ENCODE measurements at regions not wholly inside any gene's neighbourhood (a gene's known extent, or its start where the extent isn't known, plus 50 kb on each side); places are given as distances from the start of the nearest gene placed in this dataset.

- H3K4me3 Mint-ChIP-seq, result no peak overlapping the region
- Histone ChIP-seq H3K27me3 (ENCODE audit: insufficient read depth, low read length) (no peaks in the 10 kb centered on the region), H3K27ac (ENCODE audit: insufficient read length, low read depth, low read length) (no peak overlapping the region), H3K79me2 (ENCODE audit: insufficient read depth, low read length) (no peaks in the 10 kb centered on the region), H3K79me1 (ENCODE audit: insufficient read depth, low read depth, low read length, poor library complexity, severe bottlenecking) (no peaks in the 10 kb centered on the region), H4K91ac (ENCODE audit: insufficient read length, low read depth, low read length) (no peak overlapping the region), H3K18ac (ENCODE audit: insufficient read length, low read depth, low read length) (no peak overlapping the region), H2BK20ac (ENCODE audit: low read depth, low read length, poor library complexity, severe bottlenecking) (no peak overlapping the region), H2BK15ac (ENCODE audit: low read depth, low read length) (no peak overlapping the region), H3K4ac (ENCODE audit: low read depth, low read length) (no peak overlapping the region), H2BK120ac (ENCODE audit: low read depth, low read length, poor library complexity, severe bottlenecking) (no peak overlapping the region), H3K56ac (ENCODE audit: insufficient read length, low read depth, low read length) (no peak overlapping the region), H4K20me1 (ENCODE audit: control insufficient read depth, insufficient read depth, insufficient read length) (no peaks in the 10 kb centered on the region), H4K8ac (replicated peaks; ENCODE audit: insufficient read length, low read depth, low read length) (no peak overlapping the region), H4K5ac (ENCODE audit: insufficient read length, low read depth, low read length) (no peak overlapping the region), H2AFZ (ENCODE audit: low read length) (no peak overlapping the region), H3K14ac (ENCODE audit: insufficient read depth, low read length) (no peak overlapping the region), H2BK12ac (ENCODE audit: insufficient read length, low read depth, low read length) (no peak overlapping the region), H3T11ph (ENCODE audit: low read length) (no peak overlapping the region), H2AK5ac (ENCODE audit: insufficient read length, low read length) (no peak overlapping the region), H3K9ac (ENCODE audit: extremely low read depth, insufficient read length, low read length) (no peak overlapping the region), H3K4me2 (ENCODE audit: insufficient read depth, insufficient read length, low read length) (no peak overlapping the region), H3K23me2 (ENCODE audit: insufficient read length, low read depth, low read length, poor library complexity, severe bottlenecking) (no peaks in the 10 kb centered on the region), H3K23ac (ENCODE audit: insufficient read length, low read depth, low read length) (no peak overlapping the region), H3K9me3 (ENCODE audit: control insufficient read depth, low read depth, low read length) (no peaks in the 10 kb centered on the region), H3K4me1 (ENCODE audit: insufficient read depth, low read length) (no peaks in the 10 kb centered on the region), H2BK5ac (ENCODE audit: insufficient read length, low read length) (no peak overlapping the region)
- H3K36me3 Mint-ChIP-seq (ENCODE audit: insufficient read depth in 1 of 3, low read depth in 3 of 3), result no peaks in the 10 kb centered on the region
- H3K9me3 Mint-ChIP-seq, result no peaks in the 10 kb centered on the region
- no peaks in the 10 kb centered on the region for H3K4me1 Mint-ChIP-seq
- DNase-seq, result no peak
- H3K27me3 Mint-ChIP-seq (ENCODE audit: low read depth), result no peaks in the 10 kb centered on the region
- TF ChIP-seq, protein P1, sequence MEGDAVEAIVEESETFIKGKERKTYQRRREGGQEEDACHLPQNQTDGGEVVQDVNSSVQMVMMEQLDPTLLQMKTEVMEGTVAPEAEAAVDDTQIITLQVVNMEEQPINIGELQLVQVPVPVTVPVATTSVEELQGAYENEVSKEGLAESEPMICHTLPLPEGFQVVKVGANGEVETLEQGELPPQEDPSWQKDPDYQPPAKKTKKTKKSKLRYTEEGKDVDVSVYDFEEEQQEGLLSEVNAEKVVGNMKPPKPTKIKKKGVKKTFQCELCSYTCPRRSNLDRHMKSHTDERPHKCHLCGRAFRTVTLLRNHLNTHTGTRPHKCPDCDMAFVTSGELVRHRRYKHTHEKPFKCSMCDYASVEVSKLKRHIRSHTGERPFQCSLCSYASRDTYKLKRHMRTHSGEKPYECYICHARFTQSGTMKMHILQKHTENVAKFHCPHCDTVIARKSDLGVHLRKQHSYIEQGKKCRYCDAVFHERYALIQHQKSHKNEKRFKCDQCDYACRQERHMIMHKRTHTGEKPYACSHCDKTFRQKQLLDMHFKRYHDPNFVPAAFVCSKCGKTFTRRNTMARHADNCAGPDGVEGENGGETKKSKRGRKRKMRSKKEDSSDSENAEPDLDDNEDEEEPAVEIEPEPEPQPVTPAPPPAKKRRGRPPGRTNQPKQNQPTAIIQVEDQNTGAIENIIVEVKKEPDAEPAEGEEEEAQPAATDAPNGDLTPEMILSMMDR (conservative IDR thresholded peaks at IDR 0.05), result no peak
- H3K27ac Mint-ChIP-seq, result 0 out of 7 replicates have a peak overlapping the region, but pooled peaks of 1 of the 3 experiments have one; percentile 25
- WGBS (ENCODE audit: extremely low coverage, insufficient read length, low lambda C conversion rate), result no CpG with 5 or more reads among the region's 2 CpGs
Observed at GRCh38 chr1:60137406-60137805, 63.8 kb upstream of the C1orf87 start.
